ENCODE measurements at regions not wholly inside any gene's neighbourhood (a gene's known extent, or its start where the extent isn't known, plus 50 kb on each side); places are given as distances from the start of the nearest gene placed in this dataset.

GRCh38 chr2:16493788-16494187, 171.8 kb downstream of the CYRIA start:
- no peak for TF ChIP-seq POLR2AphosphoS5 (IDR thresholded peaks at IDR 0.05; ENCODE audit: low read depth, low read length)
- TF ChIP-seq REST (IDR thresholded peaks at IDR 0.05; ENCODE audit: insufficient read depth in 1 of 2, low read depth in 2 of 2, low read length in 2 of 2), result peak in 1 of 2 experiments; percentile 57; a peak in 1 of 4 replicates
- no peak for TF ChIP-seq SIN3A (IDR thresholded peaks at IDR 0.05; ENCODE audit: borderline replicate concordance, insufficient read depth, low read length)
